HepG2 (cell line): ENCODE measurements at regions not wholly inside any gene's neighbourhood (a gene's known extent, or its start where the extent isn't known, plus 50 kb on each side); places are given as distances from the start of the nearest gene placed in this dataset.
A peak's percentile ranks its signal among the peaks of the same experiment; 100 is the strongest.

Experiments used
- ARHGAP35 ChIP-seq: sonication (generic); formaldehyde crosslinking; IDR thresholded peaks from 2 replicates; pipeline ENCODE4 v1.9.0; 2022; ENCODE audit warnings: mild to moderate bottlenecking, inconsistent platforms, moderate library complexity, missing genetic modification reagents, borderline replicate concordance
- CREB3 ChIP-seq: sonication (generic); formaldehyde crosslinking; IDR thresholded peaks from 2 replicates; pipeline ENCODE4 v1.5.0; 2020; ENCODE audit warnings: missing genetic modification reagents
- ETV5 ChIP-seq: IDR thresholded peaks from 2 replicates; pipeline ENCODE4 v1.6.1; 2018; ENCODE audit warnings: missing biosample characterization, missing genetic modification reagents, inconsistent platforms, borderline replicate concordance
- FOXP1 ChIP-seq, 2 experiments: fragments of 450-650 bp in 1 of 2; IDR thresholded peaks; 2 replicates each; pipeline ENCODE4 v1.6.1; 2017 to 2018; ENCODE audit warnings: antibody characterized with exemption in 1 of 2
- KDM5A ChIP-seq: fragments of 200-600 bp; sonication (generic); IDR thresholded peaks from 2 replicates; pipeline ENCODE4 v1.7.0; 2018; ENCODE audit warnings: antibody characterized with exemption, mild to moderate bottlenecking, low read length, borderline replicate concordance
- KLF9 ChIP-seq: IDR thresholded peaks from 2 replicates; pipeline ENCODE4 v1.6.1; 2016; ENCODE audit warnings: low read depth
- MXD3 ChIP-seq: IDR thresholded peaks from 2 replicates; pipeline ENCODE4 v1.6.1; 2016; ENCODE audit warnings: mild to moderate bottlenecking, missing biosample characterization, missing genetic modification reagents
- NR2C2 ChIP-seq: sonication (generic); formaldehyde crosslinking; IDR thresholded peaks from 2 replicates; pipeline ENCODE4 v1.4.0; 2020; ENCODE audit warnings: missing genetic modification reagents, mild to moderate bottlenecking, moderate library complexity, borderline replicate concordance
- REPIN1 ChIP-seq: sonication (generic); formaldehyde crosslinking; IDR thresholded peaks from 2 replicates; pipeline ENCODE4 v1.8.0; 2022; ENCODE audit warnings: missing genetic modification reagents, low read depth, mild to moderate bottlenecking, borderline replicate concordance
- RORA ChIP-seq: sonication (generic); formaldehyde crosslinking; IDR thresholded peaks from 2 replicates; pipeline ENCODE4 v1.5.0; 2020; ENCODE audit warnings: mild to moderate bottlenecking, missing genetic modification reagents, moderate library complexity
- SP5 ChIP-seq: IDR thresholded peaks from 2 replicates; pipeline ENCODE4 v1.6.1; 2016; ENCODE audit warnings: low read depth, borderline replicate concordance
- STAT6 ChIP-seq: sonication (generic); formaldehyde crosslinking; IDR thresholded peaks from 2 replicates; pipeline ENCODE4 v1.4.0; 2020; ENCODE audit warnings: missing genetic modification reagents, mild to moderate bottlenecking, borderline replicate concordance
- TFDP2 ChIP-seq: sonication (generic); formaldehyde crosslinking; IDR thresholded peaks from 2 replicates; pipeline ENCODE4 v1.4.0; 2020; ENCODE audit warnings: missing genetic modification reagents
- ZBTB38 ChIP-seq: sonication (generic); formaldehyde crosslinking; IDR thresholded peaks from 2 replicates; pipeline ENCODE4 v1.5.1; 2020; ENCODE audit warnings: mild to moderate bottlenecking, missing genetic modification reagents
- ZFP62 ChIP-seq: sonication (generic); formaldehyde crosslinking; IDR thresholded peaks from 2 replicates; pipeline ENCODE4 v1.4.0; 2020; ENCODE audit warnings: missing genetic modification reagents
- ZNF331 ChIP-seq: sonication (generic); formaldehyde crosslinking; IDR thresholded peaks from 2 replicates; pipeline ENCODE4 v1.4.0; 2020; ENCODE audit warnings: missing genetic modification reagents
- ZNF709 ChIP-seq: sonication (generic); formaldehyde crosslinking; IDR thresholded peaks from 2 replicates; pipeline ENCODE4 v1.5.0; 2020; ENCODE audit warnings: mild to moderate bottlenecking, missing genetic modification reagents
- ZNF710 ChIP-seq: sonication (generic); formaldehyde crosslinking; IDR thresholded peaks from 2 replicates; pipeline ENCODE4 v1.5.0; 2020; ENCODE audit warnings: mild to moderate bottlenecking, missing genetic modification reagents, borderline replicate concordance
- ZNF749 ChIP-seq: sonication (generic); formaldehyde crosslinking; IDR thresholded peaks from 2 replicates; pipeline ENCODE4 v1.8.0; 2022; ENCODE audit warnings: mild to moderate bottlenecking, missing genetic modification reagents, moderate library complexity, borderline replicate concordance
- ZNF879 ChIP-seq: sonication (generic); formaldehyde crosslinking; IDR thresholded peaks from 2 replicates; pipeline ENCODE4 v1.8.1; 2023; ENCODE audit warnings: missing genetic modification reagents

- TF ChIP-seq ZNF749 (CRISPR knock-in tag) (no peak), RORA (CRISPR knock-in tag) (no peak), ZBTB38 (CRISPR knock-in tag) (peak; percentile 86), REPIN1 (CRISPR knock-in tag) (peak; percentile 30), FOXP1 (IDR thresholded peaks at IDR 0.05) (no peak), FOXP1 (CRISPR knock-in tag; IDR thresholded peaks at IDR 0.05) (peak; percentile 55), CREB3 (CRISPR knock-in tag) (no peak), ARHGAP35 (CRISPR knock-in tag) (no peak), ZNF879 (CRISPR knock-in tag) (0 out of 2 replicates have a peak, but pooled peaks have one; percentile 14), KDM5A (peak; percentile 52; the same call in 1 of the 2 replicates), NR2C2 (peak; percentile 16; the same call in 1 of the 2 replicates), ETV5 (CRISPR knock-in tag) (no peak; the same call in 1 of the 2 replicates), TFDP2 (no peak; the same call in 1 of the 2 replicates), ZFP62 (no peak), ZNF710 (CRISPR knock-in tag) (peak; percentile 74; the same call in 1 of the 2 replicates), ZNF331 (CRISPR knock-in tag) (peak; percentile 44), ZNF709 (CRISPR knock-in tag) (0 out of 2 replicates have a peak, but pooled peaks have one; percentile 14), MXD3 (peak; percentile 64), STAT6 (CRISPR knock-in tag) (no peak), KLF9 (no peak; the same call in 1 of the 2 replicates), SP5 (peak; percentile 69; the same call in 1 of the 2 replicates)
These were observed 380.9 kb downstream of the SOX9 start (continued) for GRCh38 chr17:72501404-72502370.
